Right lobe of liver (tissue), 4 donors: ENCODE measurements at regions not wholly inside any gene's neighbourhood (a gene's known extent, or its start where the extent isn't known, plus 50 kb on each side); places are given as distances from the start of the nearest gene placed in this dataset.

Source experiments
- CTCF ChIP-seq, 4 donors: fragments of 200-600 bp in 3 of 4; fragments of 450-650 bp in 1 of 4; IDR thresholded peaks; one replicate each; pipeline versions ENCODE4 v1.5.1 to v1.8.0; 2016 to 2022; ENCODE audit warnings: antibody characterized with exemption in 4 of 4, mild to moderate bottlenecking in 2 of 4
- POLR2A ChIP-seq: fragments of 450-650 bp; IDR thresholded peaks from one replicate; pipeline ENCODE4 v1.6.1; 2017; ENCODE audit warnings: antibody characterized with exemption, mild to moderate bottlenecking
- donor health status: DM: no; HTN: no; CAD: no.
- donor health status: DM: no; HTN: no; CAD: no.
- donor health status: DM: no; HTN: yes; CAD: no.

- no peak for TF ChIP-seq CTCF (IDR thresholded peaks at IDR 0.05)
- no peak for TF ChIP-seq POLR2A
Observed at GRCh38 chr2:144596073-144596871, 76.4 kb upstream of the ZEB2 start.
